ENCODE measurements at regions not wholly inside any gene's neighbourhood (a gene's known extent, or its start where the extent isn't known, plus 50 kb on each side); places are given as distances from the start of the nearest gene placed in this dataset.

DNA sequence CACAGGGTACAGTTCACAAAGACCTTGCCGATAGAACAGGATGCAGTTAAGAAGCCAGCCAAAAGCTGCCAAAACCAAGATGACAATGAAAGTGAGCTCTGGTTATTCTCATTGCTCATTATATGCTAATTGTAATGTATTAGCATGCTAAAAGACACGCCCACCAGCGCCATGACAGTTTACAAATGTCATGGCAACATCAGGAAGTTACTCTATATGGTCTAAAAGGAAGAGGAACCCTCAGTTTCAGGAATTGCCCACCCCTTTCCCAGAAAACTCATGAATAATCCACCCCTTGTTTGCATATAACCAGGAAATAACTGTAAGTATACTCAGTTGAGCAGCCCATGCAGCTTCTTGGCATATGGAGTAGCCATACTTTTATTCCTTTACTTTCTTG is 748.7 kb downstream of the QKI start (continued):
- TF ChIP-seq ZNF577 (CRISPR knock-in tag; IDR thresholded peaks at IDR 0.05; ENCODE audit: borderline replicate concordance, low read depth): no peak
- TF ChIP-seq, protein P1, sequence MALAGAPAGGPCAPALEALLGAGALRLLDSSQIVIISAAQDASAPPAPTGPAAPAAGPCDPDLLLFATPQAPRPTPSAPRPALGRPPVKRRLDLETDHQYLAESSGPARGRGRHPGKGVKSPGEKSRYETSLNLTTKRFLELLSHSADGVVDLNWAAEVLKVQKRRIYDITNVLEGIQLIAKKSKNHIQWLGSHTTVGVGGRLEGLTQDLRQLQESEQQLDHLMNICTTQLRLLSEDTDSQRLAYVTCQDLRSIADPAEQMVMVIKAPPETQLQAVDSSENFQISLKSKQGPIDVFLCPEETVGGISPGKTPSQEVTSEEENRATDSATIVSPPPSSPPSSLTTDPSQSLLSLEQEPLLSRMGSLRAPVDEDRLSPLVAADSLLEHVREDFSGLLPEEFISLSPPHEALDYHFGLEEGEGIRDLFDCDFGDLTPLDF (CRISPR knock-in tag; IDR thresholded peaks at IDR 0.05): no peak
- TF ChIP-seq HMG20B (CRISPR knock-in tag; conservative IDR thresholded peaks at IDR 0.05): no peak
- no peak for TF ChIP-seq ZNF232 (CRISPR knock-in tag; IDR thresholded peaks at IDR 0.05; ENCODE audit: borderline replicate concordance)
- no peak for TF ChIP-seq KLF11 (CRISPR knock-in tag; IDR thresholded peaks at IDR 0.05)
- no peak for TF ChIP-seq MEIS1 (CRISPR knock-in tag; IDR thresholded peaks at IDR 0.05; ENCODE audit: borderline replicate concordance)
- TF ChIP-seq ZNF792 (CRISPR knock-in tag; IDR thresholded peaks at IDR 0.05): no peak
- no peak for TF ChIP-seq MTA3 (CRISPR knock-in tag; IDR thresholded peaks at IDR 0.05)
- TF ChIP-seq MED13 (CRISPR knock-in tag; IDR thresholded peaks at IDR 0.05): no peak
- TF ChIP-seq TSC22D2 (CRISPR knock-in tag; IDR thresholded peaks at IDR 0.05; ENCODE audit: borderline replicate concordance): no peak

DNA sequence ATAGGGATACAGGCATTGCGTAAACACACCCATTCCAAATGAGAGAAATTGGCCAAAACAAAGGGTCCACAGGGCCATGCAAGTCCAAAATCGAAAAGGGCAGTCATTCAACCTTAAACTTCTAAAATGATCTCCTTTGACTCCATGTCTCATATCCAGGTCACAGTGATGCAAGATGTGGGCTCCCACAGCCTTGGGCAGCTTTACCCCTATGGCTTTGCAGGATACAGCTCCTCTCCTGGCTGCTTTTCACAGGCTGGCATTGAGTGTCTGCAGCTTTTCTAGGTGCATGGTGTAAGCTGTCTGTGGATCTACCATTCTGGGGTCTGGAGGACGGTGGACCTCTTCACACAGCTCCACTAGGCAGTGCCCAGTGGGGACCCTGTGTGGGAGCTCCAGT is 744.5 kb downstream of the QKI start:
- no peaks in the 10 kb centered on the region for H3K79me2 ChIP-seq (ENCODE audit: insufficient read depth, low read length)
- no peak overlapping the region for H3K4me3 ChIP-seq (replicated peaks in 1 of 3; ENCODE audit: insufficient read depth in 1 of 3, low read depth in 2 of 3, low read length in 3 of 3)
- ATAC-seq (no peak), DNase-seq (ENCODE audit: low spot score) (no peak), FAIRE-seq (no peak)
- H4K20me1 ChIP-seq (ENCODE audit: insufficient read depth, low read length): no peaks in the 10 kb centered on the region
- H3K9me3 ChIP-seq (ENCODE audit: low read length): 0 out of 2 replicates have a peak, but pooled peaks cover 11% of the 10 kb centered on the region
- CTCF ChIA-PET (ENCODE audit: low intra/inter-chr PET ratio, low total read pairs): no interaction called here
- H3K4me1 ChIP-seq (ENCODE audit: insufficient read depth, low read length): no peaks in the 10 kb centered on the region
- H3K4me2 ChIP-seq (ENCODE audit: low read depth, low read length): no peak overlapping the region
- POLR2A ChIA-PET: no interaction called here
- 4% methylated on average over 3 of the region's 3 CpGs for WGBS (ENCODE audit: low lambda C conversion rate)
- no TSS peak for BruUV-seq (replicated peaks)
- in situ Hi-C loops (cut with HindIII; ENCODE audit: extremely low pct_ligation_motif_present, low pct_unique_long_range_greater_than_20kb): no loop called here
- no peaks in the 10 kb centered on the region for H3K27me3 ChIP-seq (ENCODE audit: control insufficient read depth in 1 of 2, insufficient read depth in 2 of 2, low read length in 2 of 2)
- H3K27ac ChIP-seq (ENCODE audit: extremely low read length, insufficient read depth, low read length): no peak overlapping the region
- H3K36me3 ChIP-seq (replicated peaks in 1 of 2; ENCODE audit: control insufficient read depth in 1 of 2, insufficient read depth in 2 of 2, low read length in 2 of 2): no peaks in the 10 kb centered on the region
- H2AFZ ChIP-seq (ENCODE audit: low read length): no peak overlapping the region
- intact Hi-C loops (cut with micrococcal nuclease; ENCODE audit: unreplicated experiment): no loop called here
- no peak overlapping the region for H3K9ac ChIP-seq (ENCODE audit: insufficient read depth, low read depth, low read length)
- TF ChIP-seq FOSL1 (CRISPR knock-in tag; IDR thresholded peaks at IDR 0.05; ENCODE audit: borderline replicate concordance) (no peak), SP2 (CRISPR knock-in tag; IDR thresholded peaks at IDR 0.05) (no peak), HDAC2 (CRISPR knock-in tag; IDR thresholded peaks at IDR 0.05) (no peak), MBD4 (IDR thresholded peaks at IDR 0.05; ENCODE audit: borderline replicate concordance, low read length) (no peak), POLR2A (IDR thresholded peaks at IDR 0.05; ENCODE audit: insufficient read depth in 1 of 2, low read depth in 2 of 2, low read length in 2 of 2) (no peak), KDM6A (CRISPR knock-in tag; IDR thresholded peaks at IDR 0.05; ENCODE audit: low read depth) (no peak), TRIM24 (CRISPR knock-in tag; IDR thresholded peaks at IDR 0.05) (no peak), SMARCC2 (IDR thresholded peaks at IDR 0.05) (no peak)
- TF ChIP-seq, protein P2, sequence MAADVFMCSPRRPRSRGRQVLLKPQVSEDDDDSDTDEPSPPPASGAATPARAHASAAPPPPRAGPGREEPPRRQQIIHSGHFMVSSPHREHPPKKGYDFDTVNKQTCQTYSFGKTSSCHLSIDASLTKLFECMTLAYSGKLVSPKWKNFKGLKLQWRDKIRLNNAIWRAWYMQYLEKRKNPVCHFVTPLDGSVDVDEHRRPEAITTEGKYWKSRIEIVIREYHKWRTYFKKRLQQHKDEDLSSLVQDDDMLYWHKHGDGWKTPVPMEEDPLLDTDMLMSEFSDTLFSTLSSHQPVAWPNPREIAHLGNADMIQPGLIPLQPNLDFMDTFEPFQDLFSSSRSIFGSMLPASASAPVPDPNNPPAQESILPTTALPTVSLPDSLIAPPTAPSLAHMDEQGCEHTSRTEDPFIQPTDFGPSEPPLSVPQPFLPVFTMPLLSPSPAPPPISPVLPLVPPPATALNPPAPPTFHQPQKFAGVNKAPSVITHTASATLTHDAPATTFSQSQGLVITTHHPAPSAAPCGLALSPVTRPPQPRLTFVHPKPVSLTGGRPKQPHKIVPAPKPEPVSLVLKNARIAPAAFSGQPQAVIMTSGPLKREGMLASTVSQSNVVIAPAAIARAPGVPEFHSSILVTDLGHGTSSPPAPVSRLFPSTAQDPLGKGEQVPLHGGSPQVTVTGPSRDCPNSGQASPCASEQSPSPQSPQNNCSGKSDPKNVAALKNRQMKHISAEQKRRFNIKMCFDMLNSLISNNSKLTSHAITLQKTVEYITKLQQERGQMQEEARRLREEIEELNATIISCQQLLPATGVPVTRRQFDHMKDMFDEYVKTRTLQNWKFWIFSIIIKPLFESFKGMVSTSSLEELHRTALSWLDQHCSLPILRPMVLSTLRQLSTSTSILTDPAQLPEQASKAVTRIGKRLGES (CRISPR knock-in tag; IDR thresholded peaks at IDR 0.05; ENCODE audit: borderline replicate concordance): no peak
- TF ChIP-seq, protein P3, sequence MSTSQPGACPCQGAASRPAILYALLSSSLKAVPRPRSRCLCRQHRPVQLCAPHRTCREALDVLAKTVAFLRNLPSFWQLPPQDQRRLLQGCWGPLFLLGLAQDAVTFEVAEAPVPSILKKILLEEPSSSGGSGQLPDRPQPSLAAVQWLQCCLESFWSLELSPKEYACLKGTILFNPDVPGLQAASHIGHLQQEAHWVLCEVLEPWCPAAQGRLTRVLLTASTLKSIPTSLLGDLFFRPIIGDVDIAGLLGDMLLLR (CRISPR knock-in tag; IDR thresholded peaks at IDR 0.05): no peak
- TF ChIP-seq, protein P4, sequence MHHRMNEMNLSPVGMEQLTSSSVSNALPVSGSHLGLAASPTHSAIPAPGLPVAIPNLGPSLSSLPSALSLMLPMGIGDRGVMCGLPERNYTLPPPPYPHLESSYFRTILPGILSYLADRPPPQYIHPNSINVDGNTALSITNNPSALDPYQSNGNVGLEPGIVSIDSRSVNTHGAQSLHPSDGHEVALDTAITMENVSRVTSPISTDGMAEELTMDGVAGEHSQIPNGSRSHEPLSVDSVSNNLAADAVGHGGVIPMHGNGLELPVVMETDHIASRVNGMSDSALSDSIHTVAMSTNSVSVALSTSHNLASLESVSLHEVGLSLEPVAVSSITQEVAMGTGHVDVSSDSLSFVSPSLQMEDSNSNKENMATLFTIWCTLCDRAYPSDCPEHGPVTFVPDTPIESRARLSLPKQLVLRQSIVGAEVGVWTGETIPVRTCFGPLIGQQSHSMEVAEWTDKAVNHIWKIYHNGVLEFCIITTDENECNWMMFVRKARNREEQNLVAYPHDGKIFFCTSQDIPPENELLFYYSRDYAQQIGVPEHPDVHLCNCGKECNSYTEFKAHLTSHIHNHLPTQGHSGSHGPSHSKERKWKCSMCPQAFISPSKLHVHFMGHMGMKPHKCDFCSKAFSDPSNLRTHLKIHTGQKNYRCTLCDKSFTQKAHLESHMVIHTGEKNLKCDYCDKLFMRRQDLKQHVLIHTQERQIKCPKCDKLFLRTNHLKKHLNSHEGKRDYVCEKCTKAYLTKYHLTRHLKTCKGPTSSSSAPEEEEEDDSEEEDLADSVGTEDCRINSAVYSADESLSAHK (CRISPR knock-in tag; IDR thresholded peaks at IDR 0.05; ENCODE audit: borderline replicate concordance): no peak

All from HepG2 (cell line).